HG03066 (cell line): ENCODE measurements at regions not wholly inside any gene's neighbourhood (a gene's known extent, or its start where the extent isn't known, plus 50 kb on each side); places are given as distances from the start of the nearest gene placed in this dataset.

Source experiments
- ATAC-seq: cut with Tn5 transposase; IDR thresholded peaks from one replicate; pipeline ENCODE4 v1.9.1; 2021; ENCODE audit warnings: low read depth; ENCODE audit not compliant: unreplicated experiment

- no peak for ATAC-seq
Observed at GRCh38 chr2:200751786-200752185, 59.9 kb upstream of the BZW1 start.

GRCh38 chr2:200752332-200752731 is 59.4 kb upstream of the BZW1 start:
- ATAC-seq: no peak

DNA sequence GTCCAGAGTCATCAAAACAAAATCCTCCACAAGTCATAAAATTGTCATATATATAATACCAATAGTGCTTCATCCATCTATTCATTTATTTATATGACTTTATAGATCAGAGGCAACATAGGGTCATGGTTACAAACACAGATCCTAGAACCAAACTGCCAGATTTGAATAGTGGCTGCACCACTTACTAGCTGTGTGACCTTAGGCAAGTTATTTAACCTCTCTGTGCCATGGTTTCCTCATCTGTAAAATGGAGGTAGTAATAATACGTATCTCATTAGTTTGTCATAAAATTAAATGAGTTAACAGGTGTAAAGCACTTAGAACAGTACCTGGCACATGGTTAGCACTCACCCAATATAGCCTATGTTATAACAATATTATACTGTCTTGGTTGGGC is 58.9 kb upstream of the BZW1 start:
- ATAC-seq: no peak

DNA sequence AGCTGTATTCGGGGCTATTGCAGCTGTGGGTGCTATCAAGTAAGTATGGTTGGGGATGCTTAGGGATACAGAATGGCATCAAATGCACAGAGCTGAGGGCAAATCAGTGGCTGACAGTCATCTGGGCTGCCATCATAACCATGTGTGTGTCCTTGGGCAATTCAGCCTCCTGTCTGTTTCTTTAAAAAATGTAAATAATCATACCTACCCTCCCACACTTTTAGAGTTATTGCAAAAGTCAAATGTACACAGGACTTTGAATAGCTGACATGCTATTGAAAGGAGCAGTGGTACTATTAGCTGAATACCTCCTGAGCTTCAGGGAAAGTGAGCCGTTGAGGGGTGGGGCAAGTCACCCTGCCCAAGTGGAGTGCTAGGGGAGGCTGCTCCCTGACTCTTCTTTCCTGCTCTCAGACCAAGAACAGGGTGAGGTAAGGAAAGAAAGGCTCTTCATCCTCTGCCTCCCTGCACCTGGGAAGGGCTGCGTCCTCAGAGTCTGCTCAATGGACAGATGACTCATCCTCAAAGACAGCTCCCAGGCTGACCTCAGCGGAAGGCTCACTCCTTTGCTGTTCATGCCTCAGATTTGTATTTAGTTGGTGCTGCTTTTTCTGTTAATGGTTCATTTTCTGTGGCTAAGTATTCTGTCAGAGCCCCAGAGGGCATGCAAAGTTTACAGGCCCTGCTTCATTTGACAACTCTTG is 54.9 kb upstream of the BZW1 start:
- ATAC-seq: peak; percentile 71

GRCh38 chr2:200757399-200757798 is 54.3 kb upstream of the BZW1 start:
- no peak for ATAC-seq

DNA sequence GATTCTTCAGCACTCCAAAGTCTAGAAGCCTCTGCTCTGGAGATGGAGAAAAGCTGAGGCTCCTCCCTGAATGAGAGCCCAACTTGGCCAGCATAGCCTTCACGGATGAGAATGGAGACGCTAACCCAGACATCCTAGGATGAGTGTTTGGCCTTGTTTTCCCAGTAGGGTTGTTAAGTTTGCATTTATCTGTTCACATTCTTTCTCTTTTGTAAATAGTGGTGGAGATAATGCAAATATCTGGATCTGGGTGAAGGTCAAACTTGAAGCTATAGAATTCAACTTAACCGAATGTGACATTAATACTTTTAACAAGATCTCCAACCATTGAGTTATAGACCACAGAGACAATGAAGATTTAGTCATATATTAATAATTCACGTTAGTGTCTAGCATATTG is 53.4 kb upstream of the BZW1 start:
- no peak for ATAC-seq

GRCh38 chr2:200761266-200761665 is 50.4 kb upstream of the BZW1 start:
- no peak for ATAC-seq
